GM12878 (cell line): ENCODE measurements at regions not wholly inside any gene's neighbourhood (a gene's known extent, or its start where the extent isn't known, plus 50 kb on each side); places are given as distances from the start of the nearest gene placed in this dataset.

ENCODE experiments used
- ATAC-seq: fragments of 200-7000 bp; cut with Tn5 transposase; 3 replicates; pipeline ENCODE4 v1.9.1; 2020; ENCODE audit warnings: mild to moderate bottlenecking, moderate library complexity
- BruUV-seq: library from RNA; stranded (reverse); fragments of 400-500 nt; replicated peaks from 2 replicates; lab custom pipeline; 2021; lab: Mats Ljungman, UMichigan
- CTCF ChIA-PET: fragments of 300-600 bp; sonication (Branson Sonifier 250); formaldehyde crosslinking; extraction: SDS; loops from one replicate; lab custom pipeline; 2021; ENCODE audit warnings: inconsistent platforms; lab: Yijun Ruan, JAX
- POLR2A ChIA-PET: fragments of 350-600 bp; formaldehyde crosslinking; extraction: SDS; loops from one replicate; lab custom pipeline; 2021; ENCODE audit warnings: inconsistent platforms; lab: Charles Lee
- RAD21 ChIA-PET: fragments of 300-600 bp; sonication (Branson Sonifier 250); formaldehyde crosslinking; loops from one replicate; lab custom pipeline; 2023; ENCODE audit warnings: antibody characterized with exemption; ENCODE audit not compliant: unreplicated experiment; lab: Charles Lee
- SMC1A ChIA-PET: fragments of 300-600 bp; sonication (Branson Sonifier 250); formaldehyde crosslinking; loops from one replicate; lab custom pipeline; 2023; ENCODE audit not compliant: unreplicated experiment, uncharacterized antibody; lab: Charles Lee
- DNase-seq: peaks from one replicate; pipeline ENCODE4 v3.0.0-alpha.2; 2011; ENCODE audit warnings: low read depth, low spot score
- FAIRE-seq: peaks from 3 replicates; lab custom pipeline; 2011; peaks lifted over from hg19 to GRCh38; lab: Jason Lieb, UNC
- H2AFZ ChIP-seq: 2 replicates; pipeline ENCODE4 v1.6.0; 2011; ENCODE audit warnings: low read depth, low read length, control low read depth; ENCODE audit not compliant: control insufficient read depth
- H3K27ac ChIP-seq: 2 replicates; pipeline ENCODE4 v1.5.1; 2011; ENCODE audit warnings: control low read depth; ENCODE audit not compliant: control insufficient read depth, insufficient read depth
- H3K27me3 ChIP-seq, 2 experiments: replicated peaks in 1 of 2; 2 replicates each; pipeline versions ENCODE4 v1.6.0 to v1.6.1; 2011; ENCODE audit warnings: low read length in 1 of 2; ENCODE audit not compliant: control insufficient read depth in 2 of 2, insufficient read depth in 2 of 2
- H3K36me3 ChIP-seq, 2 experiments: 2 replicates each; pipeline ENCODE4 v1.5.1; 2011; ENCODE audit warnings: low read length in 1 of 2; ENCODE audit not compliant: control insufficient read depth in 2 of 2, insufficient read depth in 2 of 2
- H3K4me1 ChIP-seq: 2 replicates; pipeline ENCODE4 v1.6.1; 2011; ENCODE audit warnings: mild to moderate bottlenecking, low read length, moderate library complexity, mixed read lengths; ENCODE audit not compliant: control insufficient read depth, insufficient read depth
- H3K4me2 ChIP-seq: 2 replicates; pipeline ENCODE4 v1.6.0; 2011; ENCODE audit warnings: control low read depth; ENCODE audit not compliant: control insufficient read depth, insufficient read depth
- H3K4me3 ChIP-seq: fragments of 200-600 bp; sonication (generic); 2 replicates; pipeline ENCODE4 v1.5.1; 2016
- H3K79me2 ChIP-seq: 2 replicates; pipeline ENCODE4 v1.6.0; 2011; ENCODE audit warnings: low read length; ENCODE audit not compliant: control insufficient read depth, insufficient read depth
- H3K9ac ChIP-seq: 2 replicates; pipeline ENCODE4 v1.8.0; 2011; ENCODE audit warnings: low read length, control low read depth, mixed read lengths; ENCODE audit not compliant: control insufficient read depth, insufficient read depth
- H3K9me3 ChIP-seq: replicated peaks from 3 replicates; pipeline ENCODE4 v1.5.1; 2011; ENCODE audit warnings: mild to moderate bottlenecking, low read length; ENCODE audit not compliant: control insufficient read depth, insufficient read depth
- H4K20me1 ChIP-seq: 2 replicates; pipeline ENCODE4 v1.6.0; 2011; ENCODE audit not compliant: control insufficient read depth, insufficient read depth
- BHLHE40 ChIP-seq, 2 experiments: fragments of 450-650 bp in 1 of 2; IDR thresholded peaks; 2 replicates each; pipeline ENCODE4 v1.6.1; 2011 to 2017; ENCODE audit warnings: low read depth in 2 of 2, borderline replicate concordance in 1 of 2, improper control_type of control experiment in 1 of 2, low read length in 1 of 2, mild to moderate bottlenecking in 1 of 2
- BMI1 ChIP-seq: fragments of 450-650 bp; IDR thresholded peaks from 2 replicates; pipeline ENCODE4 v1.6.1; 2016; ENCODE audit warnings: mild to moderate bottlenecking, moderate library complexity, borderline replicate concordance
- EED ChIP-seq: sonication (generic); IDR thresholded peaks from 2 replicates; pipeline ENCODE4 v1.6.1; 2016; ENCODE audit warnings: antibody characterized with exemption, low read depth
- MTA2 ChIP-seq: fragments of 450-650 bp; IDR thresholded peaks from 2 replicates; pipeline ENCODE4 v1.6.1; 2016; ENCODE audit warnings: low read depth, mild to moderate bottlenecking, moderate library complexity
- NFXL1 ChIP-seq: fragments of 450-650 bp; IDR thresholded peaks from 2 replicates; pipeline ENCODE4 v1.6.1; 2017; ENCODE audit warnings: antibody characterized with exemption, mild to moderate bottlenecking, borderline replicate concordance
- NFYA ChIP-seq: IDR thresholded peaks from 2 replicates; pipeline ENCODE4 v1.6.1; 2011; ENCODE audit warnings: low read depth, mild to moderate bottlenecking, low read length, improper control_type of control experiment, borderline replicate concordance
- POLR2A ChIP-seq: IDR thresholded peaks from 2 replicates; pipeline ENCODE4 v1.6.1; 2011; ENCODE audit warnings: low read depth, mild to moderate bottlenecking, low read length
- RB1 ChIP-seq: fragments of 450-650 bp; formaldehyde crosslinking; IDR thresholded peaks from 2 replicates; pipeline ENCODE4 v1.6.1; 2017; ENCODE audit warnings: mild to moderate bottlenecking, borderline replicate concordance
- RFX5 ChIP-seq: IDR thresholded peaks from 2 replicates; pipeline ENCODE4 v1.6.1; 2011; ENCODE audit warnings: low read depth, low read length, improper control_type of control experiment
- SMAD1 ChIP-seq: fragments of 450-650 bp; IDR thresholded peaks from 2 replicates; pipeline ENCODE4 v1.6.1; 2018; ENCODE audit warnings: mild to moderate bottlenecking, low read depth; ENCODE audit not compliant: partially characterized antibody
- SP1 ChIP-seq: IDR thresholded peaks from one replicate; pipeline ENCODE4 v1.6.1; 2011; ENCODE audit warnings: low read depth, low read length
- TBL1XR1 ChIP-seq: IDR thresholded peaks from 2 replicates; pipeline ENCODE4 v1.6.1; 2012; ENCODE audit warnings: low read depth, low read length, improper control_type of control experiment
- WRNIP1 ChIP-seq: IDR thresholded peaks from 2 replicates; pipeline ENCODE4 v1.6.1; 2011; ENCODE audit warnings: low read depth, low read length, improper control_type of control experiment, borderline replicate concordance
- YBX1 ChIP-seq: fragments of 450-650 bp; IDR thresholded peaks from 2 replicates; pipeline ENCODE4 v1.6.1; 2016; ENCODE audit warnings: antibody characterized with exemption
- ZNF622 ChIP-seq: fragments of 450-650 bp; IDR thresholded peaks from 2 replicates; pipeline ENCODE4 v1.6.1; 2017; ENCODE audit warnings: mild to moderate bottlenecking, inconsistent platforms
- WGBS: methylation state at CpG from one replicate; pipeline ENCODE4 v1.1.6; 2016; ENCODE audit warnings: low lambda C conversion rate; ENCODE audit not compliant: insufficient replicate concordance, insufficient coverage; ENCODE audit errors: missing lambda C conversion rate; 5-methylcytosine and 5-hydroxymethylcytosine counted together
- in situ Hi-C: fragments of 300-500 bp; cut with MboI; formaldehyde crosslinking; loops from 9 replicates; pipeline ENCODE4 v1.14.3; 2018; ENCODE audit warnings: mixed read lengths
- intact Hi-C: fragments of 100-400 bp; cut with micrococcal nuclease; formaldehyde crosslinking; loops from one replicate; pipeline ENCODE4 v1.14.2; 2022; ENCODE audit not compliant: unreplicated experiment
- TF ChIP-seq, protein P1 (sequence below): fragments of 450-650 bp; IDR thresholded peaks from 2 replicates; pipeline ENCODE4 v1.6.1; 2014; ENCODE audit warnings: mild to moderate bottlenecking
- TF ChIP-seq, protein P2 (sequence below): IDR thresholded peaks from 2 replicates; pipeline ENCODE4 v1.6.1; 2012; ENCODE audit warnings: low read depth, low read length, improper control_type of control experiment
- TF ChIP-seq, protein P3 (sequence below): fragments of 450-650 bp; IDR thresholded peaks from 2 replicates; pipeline ENCODE4 v1.6.1; 2016; ENCODE audit warnings: mild to moderate bottlenecking, moderate library complexity, borderline replicate concordance

DNA sequence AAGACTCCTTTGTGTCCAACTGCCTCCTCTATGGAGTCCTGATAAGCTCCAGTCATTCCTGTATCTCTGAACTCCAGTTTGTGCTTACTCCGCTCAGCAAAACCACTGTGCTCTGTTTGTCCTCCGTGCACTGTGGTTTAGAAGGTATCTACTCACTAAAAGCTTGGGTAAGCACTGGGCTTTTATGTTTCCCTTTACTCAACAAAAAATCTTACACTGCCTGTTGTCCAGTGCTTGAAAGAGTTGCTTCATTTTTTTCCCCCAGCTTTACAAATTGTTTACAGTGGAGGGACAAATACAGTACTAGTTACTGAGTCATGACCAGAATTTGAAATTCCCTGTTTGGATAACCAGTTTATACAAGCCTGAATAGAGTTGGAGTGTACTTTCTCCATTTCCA lies 545.3 kb upstream of the FAT1 start:
- in situ Hi-C loops, result no loop called here
- ChIA-PET CTCF (no interaction called here), SMC1A (no interaction called here), RAD21 (no interaction called here), POLR2A (no interaction called here)
- FAIRE-seq, result no peak
- H3K4me2 ChIP-seq, result no peak overlapping the region
- no peaks in the 10 kb centered on the region for H3K27me3 ChIP-seq
- TF ChIP-seq EED, result no peak
- no peak for TF ChIP-seq RFX5
- TF ChIP-seq TBL1XR1, result no peak
- no peak for TF ChIP-seq SMAD1
- TF ChIP-seq MTA2, result no peak
- TF ChIP-seq RB1, result no peak
- no peak for TF ChIP-seq ZNF622
- TF ChIP-seq BMI1, result no peak
- TF ChIP-seq POLR2A, result no peak
- TF ChIP-seq SP1, result no peak
- no peak for TF ChIP-seq WRNIP1
- TF ChIP-seq NFXL1, result no peak
- TF ChIP-seq YBX1, result no peak
- TF ChIP-seq BHLHE40 (IDR thresholded peaks at IDR 0.05; ENCODE audit: borderline replicate concordance in 1 of 2, low read depth in 2 of 2, low read length in 1 of 2), result no peak
- TF ChIP-seq, protein P1, sequence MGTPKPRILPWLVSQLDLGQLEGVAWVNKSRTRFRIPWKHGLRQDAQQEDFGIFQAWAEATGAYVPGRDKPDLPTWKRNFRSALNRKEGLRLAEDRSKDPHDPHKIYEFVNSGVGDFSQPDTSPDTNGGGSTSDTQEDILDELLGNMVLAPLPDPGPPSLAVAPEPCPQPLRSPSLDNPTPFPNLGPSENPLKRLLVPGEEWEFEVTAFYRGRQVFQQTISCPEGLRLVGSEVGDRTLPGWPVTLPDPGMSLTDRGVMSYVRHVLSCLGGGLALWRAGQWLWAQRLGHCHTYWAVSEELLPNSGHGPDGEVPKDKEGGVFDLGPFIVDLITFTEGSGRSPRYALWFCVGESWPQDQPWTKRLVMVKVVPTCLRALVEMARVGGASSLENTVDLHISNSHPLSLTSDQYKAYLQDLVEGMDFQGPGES, result no peak
- TF ChIP-seq NFYA, result no peak
- TF ChIP-seq, protein P2, sequence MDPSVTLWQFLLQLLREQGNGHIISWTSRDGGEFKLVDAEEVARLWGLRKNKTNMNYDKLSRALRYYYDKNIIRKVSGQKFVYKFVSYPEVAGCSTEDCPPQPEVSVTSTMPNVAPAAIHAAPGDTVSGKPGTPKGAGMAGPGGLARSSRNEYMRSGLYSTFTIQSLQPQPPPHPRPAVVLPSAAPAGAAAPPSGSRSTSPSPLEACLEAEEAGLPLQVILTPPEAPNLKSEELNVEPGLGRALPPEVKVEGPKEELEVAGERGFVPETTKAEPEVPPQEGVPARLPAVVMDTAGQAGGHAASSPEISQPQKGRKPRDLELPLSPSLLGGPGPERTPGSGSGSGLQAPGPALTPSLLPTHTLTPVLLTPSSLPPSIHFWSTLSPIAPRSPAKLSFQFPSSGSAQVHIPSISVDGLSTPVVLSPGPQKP, result no peak
- TF ChIP-seq, protein P3, sequence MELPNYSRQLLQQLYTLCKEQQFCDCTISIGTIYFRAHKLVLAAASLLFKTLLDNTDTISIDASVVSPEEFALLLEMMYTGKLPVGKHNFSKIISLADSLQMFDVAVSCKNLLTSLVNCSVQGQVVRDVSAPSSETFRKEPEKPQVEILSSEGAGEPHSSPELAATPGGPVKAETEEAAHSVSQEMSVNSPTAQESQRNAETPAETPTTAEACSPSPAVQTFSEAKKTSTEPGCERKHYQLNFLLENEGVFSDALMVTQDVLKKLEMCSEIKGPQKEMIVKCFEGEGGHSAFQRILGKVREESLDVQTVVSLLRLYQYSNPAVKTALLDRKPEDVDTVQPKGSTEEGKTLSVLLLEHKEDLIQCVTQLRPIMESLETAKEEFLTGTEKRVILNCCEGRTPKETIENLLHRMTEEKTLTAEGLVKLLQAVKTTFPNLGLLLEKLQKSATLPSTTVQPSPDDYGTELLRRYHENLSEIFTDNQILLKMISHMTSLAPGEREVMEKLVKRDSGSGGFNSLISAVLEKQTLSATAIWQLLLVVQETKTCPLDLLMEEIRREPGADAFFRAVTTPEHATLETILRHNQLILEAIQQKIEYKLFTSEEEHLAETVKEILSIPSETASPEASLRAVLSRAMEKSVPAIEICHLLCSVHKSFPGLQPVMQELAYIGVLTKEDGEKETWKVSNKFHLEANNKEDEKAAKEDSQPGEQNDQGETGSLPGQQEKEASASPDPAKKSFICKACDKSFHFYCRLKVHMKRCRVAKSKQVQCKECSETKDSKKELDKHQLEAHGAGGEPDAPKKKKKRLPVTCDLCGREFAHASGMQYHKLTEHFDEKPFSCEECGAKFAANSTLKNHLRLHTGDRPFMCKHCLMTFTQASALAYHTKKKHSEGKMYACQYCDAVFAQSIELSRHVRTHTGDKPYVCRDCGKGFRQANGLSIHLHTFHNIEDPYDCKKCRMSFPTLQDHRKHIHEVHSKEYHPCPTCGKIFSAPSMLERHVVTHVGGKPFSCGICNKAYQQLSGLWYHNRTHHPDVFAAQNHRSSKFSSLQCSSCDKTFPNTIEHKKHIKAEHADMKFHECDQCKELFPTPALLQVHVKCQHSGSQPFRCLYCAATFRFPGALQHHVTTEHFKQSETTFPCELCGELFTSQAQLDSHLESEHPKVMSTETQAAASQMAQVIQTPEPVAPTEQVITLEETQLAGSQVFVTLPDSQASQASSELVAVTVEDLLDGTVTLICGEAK, result no peak
- no peaks in the 10 kb centered on the region for H3K4me1 ChIP-seq
- no peaks in the 10 kb centered on the region for H3K79me2 ChIP-seq
- H4K20me1 ChIP-seq, result no peaks in the 10 kb centered on the region
- no peaks in the 10 kb centered on the region; the same call in 2 of the 3 replicates for H3K9me3 ChIP-seq
- no peak overlapping the region for H3K9ac ChIP-seq
- H3K27ac ChIP-seq, result no peak overlapping the region
- WGBS, result 0% methylated on average over 2 of the region's 2 CpGs
- BruUV-seq, result no TSS peak
- H2AFZ ChIP-seq, result no peak overlapping the region
- no peaks in the 10 kb centered on the region for H3K36me3 ChIP-seq
- no peak for ATAC-seq
- H3K4me3 ChIP-seq, result no peak overlapping the region
- DNase-seq, result no peak
- intact Hi-C loops, result no loop called here
